ENCODE measurements at regions not wholly inside any gene's neighbourhood (a gene's known extent, or its start where the extent isn't known, plus 50 kb on each side); places are given as distances from the start of the nearest gene placed in this dataset.

DNA sequence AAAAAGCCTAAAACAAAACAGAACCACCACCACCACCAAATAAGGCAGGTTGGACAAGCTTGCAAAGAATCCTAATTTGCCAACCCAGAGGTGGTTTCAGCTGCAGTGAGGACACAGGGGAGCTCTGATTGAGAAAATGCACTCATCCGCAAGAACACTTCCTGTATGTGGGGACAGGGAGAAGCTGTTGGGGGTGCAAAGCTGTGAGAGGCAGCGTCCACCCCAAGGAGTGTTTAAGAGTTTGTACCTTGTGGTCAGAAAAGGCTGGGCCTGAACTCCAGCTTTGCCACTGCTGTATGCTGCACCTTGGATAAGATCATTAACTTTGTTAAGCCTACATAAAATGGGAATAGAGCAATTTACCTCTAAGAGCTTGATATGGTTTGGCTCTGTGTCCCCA, 511.7 kb downstream of the BNC2 start:
- TF ChIP-seq, protein P1, sequence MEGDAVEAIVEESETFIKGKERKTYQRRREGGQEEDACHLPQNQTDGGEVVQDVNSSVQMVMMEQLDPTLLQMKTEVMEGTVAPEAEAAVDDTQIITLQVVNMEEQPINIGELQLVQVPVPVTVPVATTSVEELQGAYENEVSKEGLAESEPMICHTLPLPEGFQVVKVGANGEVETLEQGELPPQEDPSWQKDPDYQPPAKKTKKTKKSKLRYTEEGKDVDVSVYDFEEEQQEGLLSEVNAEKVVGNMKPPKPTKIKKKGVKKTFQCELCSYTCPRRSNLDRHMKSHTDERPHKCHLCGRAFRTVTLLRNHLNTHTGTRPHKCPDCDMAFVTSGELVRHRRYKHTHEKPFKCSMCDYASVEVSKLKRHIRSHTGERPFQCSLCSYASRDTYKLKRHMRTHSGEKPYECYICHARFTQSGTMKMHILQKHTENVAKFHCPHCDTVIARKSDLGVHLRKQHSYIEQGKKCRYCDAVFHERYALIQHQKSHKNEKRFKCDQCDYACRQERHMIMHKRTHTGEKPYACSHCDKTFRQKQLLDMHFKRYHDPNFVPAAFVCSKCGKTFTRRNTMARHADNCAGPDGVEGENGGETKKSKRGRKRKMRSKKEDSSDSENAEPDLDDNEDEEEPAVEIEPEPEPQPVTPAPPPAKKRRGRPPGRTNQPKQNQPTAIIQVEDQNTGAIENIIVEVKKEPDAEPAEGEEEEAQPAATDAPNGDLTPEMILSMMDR (IDR thresholded peaks at IDR 0.05; ENCODE audit: borderline replicate concordance, insufficient read depth, low read depth, low read length), result no peak

More for the DNA sequence above, 511.7 kb downstream of the BNC2 start:
- H3K4me3 ChIP-seq (ENCODE audit: low read depth, low read length), result no peak overlapping the region

All from GM12875 (cell line).